ENCODE measurements at regions not wholly inside any gene's neighbourhood (a gene's known extent, or its start where the extent isn't known, plus 50 kb on each side); places are given as distances from the start of the nearest gene placed in this dataset.

GRCh38 chr17:54738496-54738895 is 162.2 kb upstream of the TOM1L1 start:
- Histone ChIP-seq H3K9ac (no peak overlapping the region), H2AFZ (no peak overlapping the region), H3K27me3 (ENCODE audit: control insufficient read depth, insufficient read depth, low read length) (no peaks in the 10 kb centered on the region), H3K36me3 (ENCODE audit: control insufficient read depth, insufficient read depth, low read length) (no peaks in the 10 kb centered on the region), H3K27ac (no peak overlapping the region), H3K4me3 (ENCODE audit: low read depth, low read length) (no peak overlapping the region), H3K79me2 (no peaks in the 10 kb centered on the region), H3K4me2 (ENCODE audit: low read length) (no peak overlapping the region), H3K9me3 (ENCODE audit: control insufficient read depth, low read length) (no peaks in the 10 kb centered on the region), H3K4me1 (peaks cover 18% of the 10 kb centered on the region)
- no peak for TF ChIP-seq CTCF (IDR thresholded peaks at IDR 0.05)

GRCh38 chr17:54744750-54745149 is 155.9 kb upstream of the TOM1L1 start:
- Histone ChIP-seq H3K36me3 (ENCODE audit: control insufficient read depth, insufficient read depth, low read length) (no peaks in the 10 kb centered on the region), H3K9ac (no peak overlapping the region), H3K9me3 (ENCODE audit: control insufficient read depth, low read length) (no peaks in the 10 kb centered on the region), H3K4me3 (ENCODE audit: low read depth, low read length) (no peak overlapping the region), H3K4me1 (peaks cover 18% of the 10 kb centered on the region), H3K27me3 (ENCODE audit: control insufficient read depth, insufficient read depth, low read length) (no peaks in the 10 kb centered on the region), H3K4me2 (ENCODE audit: low read length) (no peak overlapping the region), H3K27ac (no peak overlapping the region), H3K79me2 (no peaks in the 10 kb centered on the region), H2AFZ (no peak overlapping the region)
- TF ChIP-seq CTCF (IDR thresholded peaks at IDR 0.05): no peak

GRCh38 chr17:54745239-54745638 is 155.4 kb upstream of the TOM1L1 start:
- Histone ChIP-seq H3K27me3 (ENCODE audit: control insufficient read depth, insufficient read depth, low read length) (no peaks in the 10 kb centered on the region), H3K27ac (no peak overlapping the region), H3K9me3 (ENCODE audit: control insufficient read depth, low read length) (no peaks in the 10 kb centered on the region), H3K4me2 (ENCODE audit: low read length) (no peak overlapping the region), H3K4me3 (ENCODE audit: low read depth, low read length) (no peak overlapping the region), H3K4me1 (peaks cover 18% of the 10 kb centered on the region), H3K9ac (no peak overlapping the region), H3K79me2 (no peaks in the 10 kb centered on the region), H3K36me3 (ENCODE audit: control insufficient read depth, insufficient read depth, low read length) (no peaks in the 10 kb centered on the region), H2AFZ (no peak overlapping the region)
- no peak for TF ChIP-seq CTCF (IDR thresholded peaks at IDR 0.05)

GRCh38 chr17:54745862-54746261 is 154.8 kb upstream of the TOM1L1 start:
- TF ChIP-seq CTCF (IDR thresholded peaks at IDR 0.05): no peak
- Histone ChIP-seq H3K9ac (no peak overlapping the region), H3K4me3 (ENCODE audit: low read depth, low read length) (no peak overlapping the region), H3K27ac (no peak overlapping the region), H3K27me3 (ENCODE audit: control insufficient read depth, insufficient read depth, low read length) (no peaks in the 10 kb centered on the region), H3K4me1 (peaks cover 18% of the 10 kb centered on the region), H3K9me3 (ENCODE audit: control insufficient read depth, low read length) (no peaks in the 10 kb centered on the region), H3K79me2 (no peaks in the 10 kb centered on the region), H3K36me3 (ENCODE audit: control insufficient read depth, insufficient read depth, low read length) (no peaks in the 10 kb centered on the region), H2AFZ (no peak overlapping the region), H3K4me2 (ENCODE audit: low read length) (no peak overlapping the region)

GRCh38 chr17:54749157-54749556 is 151.5 kb upstream of the TOM1L1 start:
- Histone ChIP-seq H3K9ac (no peak overlapping the region), H3K9me3 (ENCODE audit: control insufficient read depth, low read length) (no peaks in the 10 kb centered on the region), H3K79me2 (no peaks in the 10 kb centered on the region), H3K27ac (no peak overlapping the region), H3K36me3 (ENCODE audit: control insufficient read depth, insufficient read depth, low read length) (no peaks in the 10 kb centered on the region), H2AFZ (no peak overlapping the region), H3K27me3 (ENCODE audit: control insufficient read depth, insufficient read depth, low read length) (no peaks in the 10 kb centered on the region), H3K4me2 (ENCODE audit: low read length) (no peak overlapping the region), H3K4me3 (ENCODE audit: low read depth, low read length) (no peak overlapping the region), H3K4me1 (no peaks in the 10 kb centered on the region)
- no peak for TF ChIP-seq CTCF (IDR thresholded peaks at IDR 0.05)

Data from parathyroid adenoma (tissue), 2 donors.